Transverse colon (tissue), 4 donors: ENCODE measurements at regions not wholly inside any gene's neighbourhood (a gene's known extent, or its start where the extent isn't known, plus 50 kb on each side); places are given as distances from the start of the nearest gene placed in this dataset.

Experiments used
- DNase-seq: peaks from one replicate; pipeline ENCODE4 v3.0.0-alpha.2; 2019
- H3K27ac ChIP-seq, 4 donors: fragments of 200-600 bp; sonication (generic); 2 replicates each; pipeline ENCODE4 v1.5.1; 2016 to 2018; ENCODE audit warnings: inconsistent platforms in 4 of 4
- H3K27me3 ChIP-seq: fragments of 200-600 bp; sonication (generic); 2 replicates; pipeline ENCODE4 v1.5.1; 2017; ENCODE audit warnings: inconsistent platforms
- H3K36me3 ChIP-seq, 4 donors: fragments of 200-600 bp; sonication (generic); 2 replicates each; pipeline ENCODE4 v1.5.1; 2017 to 2019; ENCODE audit warnings: inconsistent platforms in 4 of 4
- H3K4me1 ChIP-seq, 4 donors: fragments of 200-600 bp; sonication (generic); 2 replicates each; pipeline ENCODE4 v1.5.1; 2017 to 2020; ENCODE audit warnings: inconsistent platforms in 4 of 4
- H3K4me3 ChIP-seq, 4 donors: fragments of 200-600 bp; sonication (generic); 1 replicate in 1 of 4; 2 replicates in 3 of 4; pipeline versions ENCODE4 v1.5.1 to v1.6.1; 2017 to 2019; ENCODE audit warnings: inconsistent platforms in 4 of 4
- H3K9me3 ChIP-seq, 2 donors: fragments of 200-600 bp; sonication (generic); 2 replicates each; pipeline ENCODE4 v1.5.1; 2017 to 2019; ENCODE audit warnings: inconsistent platforms in 2 of 2
- CTCF ChIP-seq, 5 experiments: fragments of 200-600 bp in 3 of 5; fragments of 450-650 bp in 2 of 5; sonication (generic) in 3 of 5; IDR thresholded peaks; 1 replicate in 2 of 5; 2 replicates in 3 of 5; pipeline ENCODE4 v1.5.1; 2016 to 2017; ENCODE audit warnings: antibody characterized with exemption in 5 of 5, inconsistent platforms in 3 of 5, mild to moderate bottlenecking in 2 of 5, moderate library complexity in 1 of 5
- EP300 ChIP-seq: sonication (generic); formaldehyde crosslinking; IDR thresholded peaks from one replicate; pipeline ENCODE4 v1.6.1; 2017; ENCODE audit warnings: antibody characterized with exemption, low read depth
- POLR2A ChIP-seq: fragments of 450-650 bp; IDR thresholded peaks from one replicate; pipeline ENCODE4 v1.6.1; 2016; ENCODE audit warnings: antibody characterized with exemption, mild to moderate bottlenecking, moderate library complexity
- POLR2AphosphoS5 ChIP-seq, 3 donors: sonication (generic); formaldehyde crosslinking; IDR thresholded peaks; one replicate each; pipeline ENCODE4 v1.6.1; 2016; ENCODE audit warnings: antibody characterized with exemption in 3 of 3
- WGBS, 2 donors: methylation state at CpG; one replicate each; pipeline ENCODE4 v1.1.5; 2018; ENCODE audit warnings: low coverage in 1 of 2; 5-methylcytosine and 5-hydroxymethylcytosine counted together
- in situ Hi-C, 4 donors: fragments of 200-750 bp; cut with MboI; loops; one replicate each; pipeline versions ENCODE4 v1.15.0 to v1.15.1; 2017; ENCODE audit warnings: low sequenced_read_pairs in 3 of 4, low pct_ligation_motif_present in 1 of 4, low pct_unique_long_range_greater_than_20kb in 1 of 4
- intact Hi-C: fragments of 100-400 bp; cut with DNase I; formaldehyde crosslinking; loops from one replicate; pipeline ENCODE4 v1.15.1; 2023; ENCODE audit warnings: low total_unique reads

GRCh38 chr6:51384736-51385135, 566.1 kb downstream of the TFAP2B start:
- Histone ChIP-seq H3K27me3 (no peaks in the 10 kb centered on the region), H3K36me3 (no peaks in the 10 kb centered on the region), H3K27ac (no peak overlapping the region), H3K4me1 (no peaks in the 10 kb centered on the region), H3K4me3 (no peak overlapping the region), H3K9me3 (no peaks in the 10 kb centered on the region)
- WGBS, 2 donors, result 60 to 72% methylated on average over 1 of the region's 1 CpG
- no peak for TF ChIP-seq POLR2A
- no peak for TF ChIP-seq EP300
- no peak for TF ChIP-seq CTCF (IDR thresholded peaks at IDR 0.05)
- TF ChIP-seq POLR2AphosphoS5 (IDR thresholded peaks at IDR 0.05), result no peak
- in situ Hi-C loops, result no loop called here
- no peak for DNase-seq
- intact Hi-C loops, result no loop called here

GRCh38 chr6:51386347-51386836, 567.7 kb downstream of the TFAP2B start:
- TF ChIP-seq POLR2AphosphoS5 (IDR thresholded peaks at IDR 0.05) (no peak), EP300 (no peak), CTCF (IDR thresholded peaks at IDR 0.05) (no peak), POLR2A (no peak)
- in situ Hi-C loops (no loop called here), intact Hi-C loops (no loop called here)
- H3K4me1 ChIP-seq, result no peaks in the 10 kb centered on the region
- H3K4me3 ChIP-seq, result no peak overlapping the region
- no peaks in the 10 kb centered on the region for H3K9me3 ChIP-seq
- H3K36me3 ChIP-seq, result no peaks in the 10 kb centered on the region
- H3K27ac ChIP-seq, result no peak overlapping the region
- no peak for DNase-seq
- H3K27me3 ChIP-seq, result no peaks in the 10 kb centered on the region
- 38 to 56% methylated on average over 3 of the region's 3 CpGs for WGBS, 2 donors

GRCh38 chr6:51387907-51388306, 569.2 kb downstream of the TFAP2B start:
- no peaks in the 10 kb centered on the region for H3K9me3 ChIP-seq
- DNase-seq, result no peak
- H3K27ac ChIP-seq, result no peak overlapping the region
- no peak for TF ChIP-seq POLR2AphosphoS5 (IDR thresholded peaks at IDR 0.05)
- no peak for TF ChIP-seq CTCF (IDR thresholded peaks at IDR 0.05)
- no peak for TF ChIP-seq POLR2A
- TF ChIP-seq EP300, result no peak
- H3K4me1 ChIP-seq, result no peaks in the 10 kb centered on the region
- H3K27me3 ChIP-seq, result no peaks in the 10 kb centered on the region
- intact Hi-C loops, result no loop called here
- in situ Hi-C loops, result no loop called here
- H3K4me3 ChIP-seq, result no peak overlapping the region
- 78 to 88% methylated on average over 4 of the region's 4 CpGs for WGBS, 2 donors
- H3K36me3 ChIP-seq, result no peaks in the 10 kb centered on the region

GRCh38 chr6:51394061-51394460, 575.4 kb downstream of the TFAP2B start:
- Histone ChIP-seq H3K27me3 (no peaks in the 10 kb centered on the region), H3K4me1 (no peaks in the 10 kb centered on the region), H3K4me3 (no peak overlapping the region), H3K36me3 (no peaks in the 10 kb centered on the region), H3K9me3 (no peaks in the 10 kb centered on the region), H3K27ac (no peak overlapping the region)
- in situ Hi-C loops (no loop called here), intact Hi-C loops (no loop called here)
- TF ChIP-seq POLR2A (no peak), POLR2AphosphoS5 (IDR thresholded peaks at IDR 0.05) (no peak), CTCF (IDR thresholded peaks at IDR 0.05) (no peak), EP300 (no peak)
- no peak for DNase-seq
